ENCODE measurements at regions not wholly inside any gene's neighbourhood (a gene's known extent, or its start where the extent isn't known, plus 50 kb on each side); places are given as distances from the start of the nearest gene placed in this dataset.

DNA sequence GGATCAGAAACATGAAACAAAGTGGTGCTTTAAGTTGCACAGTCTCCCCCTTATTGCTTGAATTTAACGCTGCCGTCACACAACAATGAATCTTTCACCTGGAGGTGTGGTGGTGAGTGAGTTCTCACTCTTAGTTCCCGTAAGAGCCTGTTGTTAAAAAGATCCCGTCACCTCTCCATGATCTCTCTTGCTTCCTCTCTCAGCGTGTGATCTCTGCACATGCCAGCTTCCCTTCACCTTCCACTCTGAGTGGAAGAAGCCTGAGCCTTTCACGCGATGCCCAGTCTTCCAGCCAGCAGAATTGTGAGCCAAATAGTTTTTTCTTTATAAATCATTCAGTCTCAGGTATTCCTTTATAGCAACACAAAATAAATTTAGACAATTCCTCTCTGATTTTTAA is 136.7 kb upstream of the CHL1 start:
- Mint-ChIP-seq H3K9me3 (no peaks in the 10 kb centered on the region), H3K27me3 (no peaks in the 10 kb centered on the region), H3K27ac (no peak overlapping the region), H3K4me1 (no peaks in the 10 kb centered on the region), H3K4me3 (no peak overlapping the region), H3K36me3 (no peaks in the 10 kb centered on the region)
- no peak for ATAC-seq

GRCh38 chr3:63095-63765 is 133.3 kb upstream of the CHL1 start:
- H3K4me1 Mint-ChIP-seq, result no peaks in the 10 kb centered on the region
- no peak overlapping the region for H3K27ac Mint-ChIP-seq
- no peaks in the 10 kb centered on the region for H3K36me3 Mint-ChIP-seq
- no peak for ATAC-seq
- H3K9me3 Mint-ChIP-seq, result no peaks in the 10 kb centered on the region
- H3K4me3 Mint-ChIP-seq, result no peak overlapping the region
- H3K27me3 Mint-ChIP-seq, result peaks cover 7% of the 10 kb centered on the region

GRCh38 chr3:69690-70089 is 126.9 kb upstream of the CHL1 start:
- Mint-ChIP-seq H3K4me1 (no peaks in the 10 kb centered on the region), H3K27ac (no peak overlapping the region), H3K4me3 (no peak overlapping the region), H3K27me3 (peaks cover 7% of the 10 kb centered on the region), H3K36me3 (no peaks in the 10 kb centered on the region), H3K9me3 (no peaks in the 10 kb centered on the region)
- ATAC-seq, result no peak

GRCh38 chr3:72776-73175 is 123.8 kb upstream of the CHL1 start:
- Mint-ChIP-seq H3K9me3 (no peaks in the 10 kb centered on the region), H3K27me3 (no peaks in the 10 kb centered on the region), H3K27ac (no peak overlapping the region), H3K36me3 (no peaks in the 10 kb centered on the region), H3K4me3 (no peak overlapping the region), H3K4me1 (no peaks in the 10 kb centered on the region)
- ATAC-seq, result no peak

GRCh38 chr3:73271-73670 is 123.3 kb upstream of the CHL1 start:
- Mint-ChIP-seq H3K9me3 (no peaks in the 10 kb centered on the region), H3K27me3 (no peaks in the 10 kb centered on the region), H3K4me1 (no peaks in the 10 kb centered on the region), H3K4me3 (no peak overlapping the region), H3K36me3 (no peaks in the 10 kb centered on the region), H3K27ac (no peak overlapping the region)
- ATAC-seq, result no peak

DNA sequence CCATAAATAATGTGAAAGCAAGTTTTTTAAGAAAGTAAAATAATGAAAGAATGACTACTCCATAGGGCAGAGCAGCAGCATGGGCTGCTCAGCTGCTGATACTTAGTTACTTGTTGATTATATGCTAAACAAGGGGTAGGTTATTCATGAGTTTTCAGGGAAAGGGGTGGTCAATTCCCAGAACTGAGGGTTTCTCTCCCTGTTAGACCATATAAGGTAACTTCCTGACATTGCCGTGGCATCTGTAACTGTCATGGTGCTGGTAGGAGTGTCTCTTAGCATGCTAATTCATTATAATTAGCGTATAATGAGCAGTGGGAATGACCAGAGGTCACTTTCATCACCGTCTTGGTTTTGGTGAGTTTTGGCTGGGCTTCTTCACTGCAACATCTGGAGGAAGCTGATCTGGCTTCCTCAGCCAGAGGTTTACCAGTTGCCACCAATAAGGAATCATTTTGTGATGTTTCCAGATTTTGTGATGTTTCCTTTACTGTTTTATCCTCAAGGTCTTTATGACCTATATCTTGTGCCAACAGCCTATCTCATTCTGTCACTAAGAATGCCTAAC is 121.8 kb upstream of the CHL1 start:
- Mint-ChIP-seq H3K4me3 (no peak overlapping the region), H3K36me3 (no peaks in the 10 kb centered on the region), H3K4me1 (no peaks in the 10 kb centered on the region), H3K27me3 (no peaks in the 10 kb centered on the region), H3K27ac (no peak overlapping the region), H3K9me3 (no peaks in the 10 kb centered on the region)
- no peak for ATAC-seq

GRCh38 chr3:75260-75659 is 121.3 kb upstream of the CHL1 start:
- no peaks in the 10 kb centered on the region for H3K36me3 Mint-ChIP-seq
- ATAC-seq, result no peak
- no peak overlapping the region for H3K4me3 Mint-ChIP-seq
- no peak overlapping the region for H3K27ac Mint-ChIP-seq
- peaks cover 4% of the 10 kb centered on the region for H3K27me3 Mint-ChIP-seq
- H3K4me1 Mint-ChIP-seq, result no peaks in the 10 kb centered on the region
- peaks cover 3% of the 10 kb centered on the region for H3K9me3 Mint-ChIP-seq

DNA sequence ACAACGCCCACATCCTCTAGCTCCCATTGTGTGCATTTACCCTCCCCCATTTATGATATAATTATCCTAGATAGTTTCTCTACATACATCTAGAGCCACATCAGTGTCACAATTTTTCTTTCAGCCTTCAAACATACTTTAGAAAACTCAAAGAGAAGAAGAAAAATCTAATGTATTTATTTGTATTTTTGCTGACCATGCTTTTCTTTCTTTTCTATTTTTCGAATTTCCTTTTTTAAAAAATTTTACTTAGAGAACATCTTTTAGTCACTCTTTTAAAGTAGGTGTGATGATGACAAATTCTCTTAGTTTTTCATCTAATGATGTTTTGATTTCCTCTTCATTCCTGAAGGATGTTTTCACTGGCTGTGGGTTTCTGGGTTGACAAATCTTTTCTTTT is 117.0 kb upstream of the CHL1 start:
- no peak for ATAC-seq
- H3K36me3 Mint-ChIP-seq, result no peaks in the 10 kb centered on the region
- H3K9me3 Mint-ChIP-seq, result peaks cover 6% of the 10 kb centered on the region
- peaks cover 9% of the 10 kb centered on the region for H3K27me3 Mint-ChIP-seq
- H3K4me1 Mint-ChIP-seq, result no peaks in the 10 kb centered on the region
- H3K4me3 Mint-ChIP-seq, result no peak overlapping the region
- H3K27ac Mint-ChIP-seq, result no peak overlapping the region

- Mint-ChIP-seq H3K9me3 (peaks cover 6% of the 10 kb centered on the region), H3K27ac (no peak overlapping the region), H3K4me1 (no peaks in the 10 kb centered on the region), H3K27me3 (peaks cover 9% of the 10 kb centered on the region), H3K4me3 (no peak overlapping the region), H3K36me3 (no peaks in the 10 kb centered on the region)
- ATAC-seq, result no peak
Measured at GRCh38 chr3:82508-82907, 114.1 kb upstream of the CHL1 start.

DNA sequence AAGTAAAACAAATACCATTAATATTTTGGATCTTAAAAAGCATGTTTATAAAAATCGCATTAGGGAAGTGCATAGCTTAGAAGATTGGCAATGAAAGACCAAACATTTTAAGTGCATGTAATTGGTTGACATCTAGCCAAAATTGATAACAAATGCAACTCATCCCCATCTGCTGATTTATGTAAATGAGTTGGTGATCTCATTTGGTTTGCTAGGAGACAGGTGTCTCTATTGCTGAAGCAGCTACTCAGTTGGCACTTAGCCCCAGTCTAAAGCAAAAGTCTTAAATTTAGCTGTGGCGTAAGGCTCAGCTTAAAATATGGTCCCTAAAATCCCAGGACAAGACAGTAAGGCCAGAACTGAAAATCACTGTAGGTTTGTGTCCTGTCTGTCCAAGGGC is 113.5 kb upstream of the CHL1 start:
- H3K4me1 Mint-ChIP-seq, result peaks cover 3% of the 10 kb centered on the region
- peaks cover 9% of the 10 kb centered on the region for H3K27me3 Mint-ChIP-seq
- H3K27ac Mint-ChIP-seq, result no peak overlapping the region
- no peak overlapping the region for H3K4me3 Mint-ChIP-seq
- H3K9me3 Mint-ChIP-seq, result peaks cover 6% of the 10 kb centered on the region
- no peaks in the 10 kb centered on the region for H3K36me3 Mint-ChIP-seq
- ATAC-seq, result no peak

DNA sequence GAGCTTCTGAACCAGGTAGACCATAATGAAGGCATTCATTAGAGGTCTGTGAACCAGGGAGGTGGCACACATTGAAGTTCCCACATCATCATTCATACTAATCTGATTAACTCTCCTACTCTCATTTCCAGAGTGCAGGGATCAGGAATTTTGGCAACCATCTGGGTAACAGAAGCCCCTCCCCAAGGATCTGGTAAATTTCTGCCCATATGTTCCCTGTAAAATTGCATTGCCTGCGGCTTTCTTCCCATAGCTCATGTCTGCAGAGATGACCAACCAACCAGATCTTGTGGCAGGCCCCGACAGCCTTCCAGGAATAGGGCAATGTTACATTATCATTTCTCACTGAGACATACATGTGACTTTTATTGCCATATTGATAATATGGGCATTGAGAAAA is 111.4 kb upstream of the CHL1 start:
- ATAC-seq, result no peak
- Mint-ChIP-seq H3K9me3 (peaks cover 5% of the 10 kb centered on the region), H3K27ac (no peak overlapping the region), H3K27me3 (peaks cover 5% of the 10 kb centered on the region), H3K4me1 (peaks cover 7% of the 10 kb centered on the region), H3K4me3 (no peak overlapping the region), H3K36me3 (no peaks in the 10 kb centered on the region)

DNA sequence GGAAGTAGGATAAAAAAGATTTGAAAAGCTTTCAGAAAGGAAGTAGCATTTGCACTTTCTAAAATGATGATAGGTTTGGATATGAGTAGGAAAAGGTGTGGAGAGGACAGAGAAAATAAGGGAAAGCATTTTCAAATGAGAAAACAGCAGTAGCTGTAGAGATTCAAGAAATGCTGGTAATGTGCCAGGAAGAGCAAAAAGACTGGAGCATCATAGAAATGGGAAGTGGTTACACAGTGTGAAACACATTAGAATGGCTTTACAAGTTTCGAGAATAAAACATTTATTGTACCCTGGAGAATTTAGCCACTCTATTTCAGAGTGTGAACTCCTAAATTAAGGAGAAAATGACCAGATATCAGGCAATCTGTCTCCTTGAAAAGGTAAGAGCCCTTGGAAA is 108.3 kb upstream of the CHL1 start:
- Mint-ChIP-seq H3K9me3 (no peaks in the 10 kb centered on the region), H3K36me3 (no peaks in the 10 kb centered on the region), H3K4me3 (no peak overlapping the region), H3K4me1 (peaks cover 7% of the 10 kb centered on the region), H3K27ac (no peak overlapping the region), H3K27me3 (no peaks in the 10 kb centered on the region)
- no peak for ATAC-seq

DNA sequence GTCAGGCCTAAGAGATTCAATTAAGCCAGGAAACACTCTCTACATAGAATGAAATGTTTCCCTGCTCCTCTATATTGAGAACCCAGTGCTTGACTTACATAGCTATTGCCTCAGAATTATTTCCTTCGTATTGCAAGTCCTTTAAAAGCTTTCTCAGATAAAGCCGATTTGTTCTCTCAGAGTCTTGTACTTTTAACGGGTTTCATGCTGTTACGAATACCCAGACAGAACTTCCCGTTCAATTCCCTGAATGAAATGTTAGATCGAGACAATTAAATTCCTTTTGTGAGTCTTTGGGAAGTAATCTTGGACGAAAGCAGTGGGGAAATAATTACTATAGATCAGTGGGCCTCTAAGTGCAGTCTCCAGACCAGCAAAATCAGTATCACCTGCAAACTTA is 102.8 kb upstream of the CHL1 start:
- Mint-ChIP-seq H3K9me3 (no peaks in the 10 kb centered on the region), H3K4me1 (no peaks in the 10 kb centered on the region), H3K27me3 (no peaks in the 10 kb centered on the region), H3K4me3 (no peak overlapping the region), H3K36me3 (no peaks in the 10 kb centered on the region), H3K27ac (no peak overlapping the region)
- ATAC-seq, result no peak

DNA sequence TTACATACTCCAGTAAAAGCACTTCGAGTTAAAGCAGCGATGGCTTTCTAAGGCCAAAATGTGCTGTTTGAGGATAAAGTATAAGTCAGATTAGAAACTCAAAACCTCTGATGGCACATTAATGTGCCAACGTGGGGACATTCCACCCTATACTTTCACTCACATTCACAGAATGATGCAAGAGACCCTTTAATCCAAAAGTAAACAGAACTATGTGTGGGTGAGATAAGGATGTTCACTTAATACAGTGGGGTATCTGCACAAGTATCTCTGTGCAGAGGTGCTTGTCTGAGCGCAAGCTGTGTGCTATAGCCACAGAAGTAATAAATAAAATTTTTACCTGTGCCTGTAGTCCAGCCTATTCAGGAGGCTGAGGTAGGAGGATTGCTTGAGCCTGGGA is 100.3 kb upstream of the CHL1 start:
- Mint-ChIP-seq H3K27me3 (peaks cover 9% of the 10 kb centered on the region), H3K9me3 (no peaks in the 10 kb centered on the region), H3K36me3 (no peaks in the 10 kb centered on the region), H3K4me1 (no peaks in the 10 kb centered on the region), H3K27ac (no peak overlapping the region), H3K4me3 (no peak overlapping the region)
- ATAC-seq, result no peak

GRCh38 chr3:97417-98258 is 98.9 kb upstream of the CHL1 start:
- Mint-ChIP-seq H3K9me3 (no peaks in the 10 kb centered on the region), H3K27me3 (peaks cover 9% of the 10 kb centered on the region), H3K4me1 (no peaks in the 10 kb centered on the region), H3K36me3 (no peaks in the 10 kb centered on the region), H3K27ac (no peak overlapping the region), H3K4me3 (no peak overlapping the region)
- ATAC-seq, result no peak

DNA sequence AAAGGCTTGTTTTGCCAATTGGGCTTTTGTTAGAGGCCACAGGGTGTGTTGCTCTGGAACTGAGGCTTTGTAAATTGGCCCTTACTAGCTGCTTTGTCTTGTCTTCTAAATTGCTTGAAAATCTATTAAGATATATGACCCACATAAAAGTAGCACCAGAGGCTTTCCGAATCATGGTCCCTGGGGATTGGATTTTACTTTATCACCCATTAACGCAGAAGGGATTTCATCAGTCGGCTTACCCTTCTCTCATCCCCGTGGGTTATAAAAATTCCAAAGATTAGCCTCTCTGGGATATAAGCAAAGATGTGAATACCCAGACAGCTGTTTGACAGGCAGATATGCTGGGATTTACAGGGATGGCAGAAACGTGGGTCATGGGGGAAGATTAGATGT is 98.3 kb upstream of the CHL1 start:
- Mint-ChIP-seq H3K27me3 (peaks cover 9% of the 10 kb centered on the region), H3K27ac (no peak overlapping the region), H3K9me3 (no peaks in the 10 kb centered on the region), H3K36me3 (no peaks in the 10 kb centered on the region), H3K4me1 (no peaks in the 10 kb centered on the region), H3K4me3 (no peak overlapping the region)
- no peak for ATAC-seq
